ENCODE measurements at regions not wholly inside any gene's neighbourhood (a gene's known extent, or its start where the extent isn't known, plus 50 kb on each side); places are given as distances from the start of the nearest gene placed in this dataset.

DNA sequence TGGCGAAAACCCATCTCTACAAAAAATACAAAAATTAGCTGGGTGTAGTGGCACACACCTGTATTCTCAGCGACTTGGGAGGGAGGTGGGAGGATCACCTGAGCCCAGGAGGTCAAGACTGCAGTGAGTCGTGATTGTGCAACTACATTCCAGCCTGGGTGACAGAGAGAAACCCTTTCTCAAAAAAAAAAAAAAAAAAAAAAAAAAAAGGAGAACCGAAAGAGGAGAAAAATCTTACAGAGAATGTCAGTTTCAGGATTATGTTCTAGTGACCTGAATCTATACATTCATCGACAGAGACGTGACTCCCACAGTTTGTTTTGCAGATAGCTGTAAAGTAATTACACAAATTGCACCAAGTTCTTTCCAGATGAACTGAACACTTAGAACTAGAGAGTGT, 187.8 kb downstream of the FTCDNL1 start:
- no peak for DNase-seq (ENCODE audit: low spot score)
- Histone ChIP-seq H3K4me3 (replicated peaks in 1 of 3; ENCODE audit: insufficient read depth in 1 of 3, low read depth in 2 of 3, low read length in 3 of 3) (no peak overlapping the region), H3K27ac (ENCODE audit: extremely low read length, insufficient read depth, low read length) (no peak overlapping the region), H3K36me3 (replicated peaks in 1 of 2; ENCODE audit: control insufficient read depth in 1 of 2, insufficient read depth in 2 of 2, low read length in 2 of 2) (no peaks in the 10 kb centered on the region), H3K4me1 (ENCODE audit: insufficient read depth, low read length) (no peaks in the 10 kb centered on the region), H3K4me2 (ENCODE audit: low read depth, low read length) (no peak overlapping the region), H3K9ac (ENCODE audit: insufficient read depth, low read depth, low read length) (no peak overlapping the region), H3K79me2 (ENCODE audit: insufficient read depth, low read length) (no peaks in the 10 kb centered on the region), H3K9me3 (ENCODE audit: low read length) (no peaks in the 10 kb centered on the region), H2AFZ (ENCODE audit: low read length) (no peak overlapping the region), H3K27me3 (ENCODE audit: control insufficient read depth in 1 of 2, insufficient read depth in 2 of 2, low read length in 2 of 2) (no peaks in the 10 kb centered on the region; a peak in 1 of 5 replicates), H4K20me1 (ENCODE audit: insufficient read depth, low read length) (no peaks in the 10 kb centered on the region)
- in situ Hi-C loops (cut with HindIII; ENCODE audit: extremely low pct_ligation_motif_present, low pct_unique_long_range_greater_than_20kb), result no loop called here
- ChIA-PET POLR2A (no interaction called here), CTCF (ENCODE audit: low intra/inter-chr PET ratio, low total read pairs) (no interaction called here)
- no peak for ATAC-seq
- TF ChIP-seq ZFP37 (CRISPR knock-in tag; IDR thresholded peaks at IDR 0.05; ENCODE audit: borderline replicate concordance) (no peak), MED13 (CRISPR knock-in tag; IDR thresholded peaks at IDR 0.05) (no peak), JDP2 (CRISPR knock-in tag; IDR thresholded peaks at IDR 0.05; ENCODE audit: borderline replicate concordance) (no peak), ZFYVE20 (CRISPR knock-in tag; IDR thresholded peaks at IDR 0.05; ENCODE audit: borderline replicate concordance, low read depth) (no peak), CEBPB (IDR thresholded peaks at IDR 0.05; ENCODE audit: borderline replicate concordance, low read depth, low read length) (peak; percentile 45; the same call in 1 of the 2 replicates)
- intact Hi-C loops (cut with micrococcal nuclease; ENCODE audit: unreplicated experiment), result no loop called here
- no TSS peak for BruUV-seq (replicated peaks)
- no peak for FAIRE-seq
- WGBS (ENCODE audit: low lambda C conversion rate), result 6% methylated on average over 6 of the region's 6 CpGs

DNA sequence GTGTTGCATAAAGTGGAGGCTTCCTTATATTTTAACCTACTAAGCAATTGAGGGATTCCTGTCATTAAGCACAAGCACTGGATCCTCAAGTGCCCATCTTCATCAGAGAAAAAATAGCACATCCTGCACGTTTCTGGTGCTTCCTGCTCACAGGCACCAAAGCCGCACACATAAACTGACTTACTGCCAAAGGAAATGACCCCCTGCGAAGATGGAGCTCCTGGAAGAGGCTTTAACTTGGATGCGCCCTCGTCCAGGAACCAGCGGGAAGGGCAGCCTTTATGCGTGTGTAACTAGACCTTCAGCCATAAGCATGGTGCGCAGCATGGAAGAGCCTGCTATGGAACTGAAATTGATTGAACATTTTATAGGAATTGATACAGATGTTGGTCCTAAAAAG, 188.7 kb downstream of the FTCDNL1 start:
- in situ Hi-C loops (cut with HindIII; ENCODE audit: extremely low pct_ligation_motif_present, low pct_unique_long_range_greater_than_20kb), result no loop called here
- CTCF ChIA-PET (ENCODE audit: low intra/inter-chr PET ratio, low total read pairs), result no interaction called here
- POLR2A ChIA-PET, result no interaction called here
- H3K4me3 ChIP-seq (replicated peaks in 1 of 3; ENCODE audit: insufficient read depth in 1 of 3, low read depth in 2 of 3, low read length in 3 of 3), result no peak overlapping the region
- H3K9ac ChIP-seq (ENCODE audit: insufficient read depth, low read depth, low read length), result no peak overlapping the region
- no TSS peak for BruUV-seq (replicated peaks)
- H3K79me2 ChIP-seq (ENCODE audit: insufficient read depth, low read length), result no peaks in the 10 kb centered on the region
- H2AFZ ChIP-seq (ENCODE audit: low read length), result no peak overlapping the region
- H3K36me3 ChIP-seq (replicated peaks in 1 of 2; ENCODE audit: control insufficient read depth in 1 of 2, insufficient read depth in 2 of 2, low read length in 2 of 2), result no peaks in the 10 kb centered on the region
- H3K27me3 ChIP-seq (ENCODE audit: control insufficient read depth in 1 of 2, insufficient read depth in 2 of 2, low read length in 2 of 2), result no peaks in the 10 kb centered on the region; a peak in 1 of 5 replicates
- no peaks in the 10 kb centered on the region for H4K20me1 ChIP-seq (ENCODE audit: insufficient read depth, low read length)
- TF ChIP-seq, protein P1, sequence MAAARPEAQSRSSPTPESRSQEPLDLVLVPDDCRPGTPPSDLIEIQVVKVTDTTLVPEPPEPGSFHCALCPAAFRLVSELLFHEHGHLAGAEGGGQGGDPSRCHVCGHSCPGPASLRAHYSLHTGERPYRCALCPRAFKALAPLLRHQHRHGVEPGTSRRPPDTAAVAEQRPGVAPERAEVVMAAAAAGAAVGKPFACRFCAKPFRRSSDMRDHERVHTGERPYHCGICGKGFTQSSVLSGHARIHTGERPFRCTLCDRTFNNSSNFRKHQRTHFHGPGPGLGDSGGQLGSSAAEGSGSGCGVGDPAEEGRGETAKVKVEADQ (CRISPR knock-in tag; IDR thresholded peaks at IDR 0.05; ENCODE audit: borderline replicate concordance), result no peak
- no peak for TF ChIP-seq CENPX (CRISPR knock-in tag; IDR thresholded peaks at IDR 0.05)
- TF ChIP-seq, protein P2, sequence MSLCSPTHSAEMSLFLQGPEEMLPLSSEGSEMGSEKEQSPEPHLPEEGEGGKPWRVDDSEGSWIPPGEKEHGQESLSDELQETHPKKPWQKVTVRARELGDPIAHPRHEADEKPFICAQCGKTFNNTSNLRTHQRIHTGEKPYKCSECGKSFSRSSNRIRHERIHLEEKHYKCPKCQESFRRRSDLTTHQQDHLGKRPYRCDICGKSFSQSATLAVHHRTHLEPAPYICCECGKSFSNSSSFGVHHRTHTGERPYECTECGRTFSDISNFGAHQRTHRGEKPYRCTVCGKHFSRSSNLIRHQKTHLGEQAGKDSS (CRISPR knock-in tag; IDR thresholded peaks at IDR 0.05; ENCODE audit: borderline replicate concordance, low read depth), result no peak
- TF ChIP-seq ZNF451 (CRISPR knock-in tag; IDR thresholded peaks at IDR 0.05), result no peak
- no peak for TF ChIP-seq ZNF709 (CRISPR knock-in tag; IDR thresholded peaks at IDR 0.05)
- TF ChIP-seq, protein P3, sequence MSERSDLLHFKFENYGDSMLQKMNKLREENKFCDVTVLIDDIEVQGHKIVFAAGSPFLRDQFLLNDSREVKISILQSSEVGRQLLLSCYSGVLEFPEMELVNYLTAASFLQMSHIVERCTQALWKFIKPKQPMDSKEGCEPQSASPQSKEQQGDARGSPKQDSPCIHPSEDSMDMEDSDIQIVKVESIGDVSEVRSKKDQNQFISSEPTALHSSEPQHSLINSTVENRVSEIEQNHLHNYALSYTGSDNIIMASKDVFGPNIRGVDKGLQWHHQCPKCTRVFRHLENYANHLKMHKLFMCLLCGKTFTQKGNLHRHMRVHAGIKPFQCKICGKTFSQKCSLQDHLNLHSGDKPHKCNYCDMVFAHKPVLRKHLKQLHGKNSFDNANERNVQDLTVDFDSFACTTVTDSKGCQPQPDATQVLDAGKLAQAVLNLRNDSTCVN (CRISPR knock-in tag; IDR thresholded peaks at IDR 0.05; ENCODE audit: borderline replicate concordance), result no peak
- TF ChIP-seq NBN (conservative IDR thresholded peaks at IDR 0.05), result no peak
- no peak for TF ChIP-seq KAT7 (CRISPR knock-in tag; IDR thresholded peaks at IDR 0.05; ENCODE audit: borderline replicate concordance)
- TF ChIP-seq, protein P4, sequence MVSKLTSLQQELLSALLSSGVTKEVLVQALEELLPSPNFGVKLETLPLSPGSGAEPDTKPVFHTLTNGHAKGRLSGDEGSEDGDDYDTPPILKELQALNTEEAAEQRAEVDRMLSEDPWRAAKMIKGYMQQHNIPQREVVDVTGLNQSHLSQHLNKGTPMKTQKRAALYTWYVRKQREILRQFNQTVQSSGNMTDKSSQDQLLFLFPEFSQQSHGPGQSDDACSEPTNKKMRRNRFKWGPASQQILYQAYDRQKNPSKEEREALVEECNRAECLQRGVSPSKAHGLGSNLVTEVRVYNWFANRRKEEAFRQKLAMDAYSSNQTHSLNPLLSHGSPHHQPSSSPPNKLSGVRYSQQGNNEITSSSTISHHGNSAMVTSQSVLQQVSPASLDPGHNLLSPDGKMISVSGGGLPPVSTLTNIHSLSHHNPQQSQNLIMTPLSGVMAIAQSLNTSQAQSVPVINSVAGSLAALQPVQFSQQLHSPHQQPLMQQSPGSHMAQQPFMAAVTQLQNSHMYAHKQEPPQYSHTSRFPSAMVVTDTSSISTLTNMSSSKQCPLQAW (CRISPR knock-in tag; IDR thresholded peaks at IDR 0.05), result no peak
- WGBS (ENCODE audit: low lambda C conversion rate), result 61% methylated on average over 8 of the region's 8 CpGs
- H3K9me3 ChIP-seq (ENCODE audit: low read length), result no peaks in the 10 kb centered on the region
- no peak for ATAC-seq
- FAIRE-seq, result no peak
- H3K4me2 ChIP-seq (ENCODE audit: low read depth, low read length), result no peak overlapping the region
- H3K27ac ChIP-seq (ENCODE audit: extremely low read length, insufficient read depth, low read length), result no peak overlapping the region
- no peak for DNase-seq (ENCODE audit: low spot score)
- intact Hi-C loops (cut with micrococcal nuclease; ENCODE audit: unreplicated experiment), result no loop called here
- H3K4me1 ChIP-seq (ENCODE audit: insufficient read depth, low read length), result no peaks in the 10 kb centered on the region
